Erythroblast (primary cell): ENCODE measurements at regions not wholly inside any gene's neighbourhood (a gene's known extent, or its start where the extent isn't known, plus 50 kb on each side); places are given as distances from the start of the nearest gene placed in this dataset.

Source experiments
- GATA1 ChIP-seq: IDR thresholded peaks from 2 replicates; pipeline ENCODE4 v1.6.1; 2011; ENCODE audit warnings: low read depth, mild to moderate bottlenecking, control low read depth, low read length, moderate library complexity
- POLR2A ChIP-seq: IDR thresholded peaks from 2 replicates; pipeline ENCODE4 v1.6.1; 2011; ENCODE audit warnings: mild to moderate bottlenecking, low read length

DNA sequence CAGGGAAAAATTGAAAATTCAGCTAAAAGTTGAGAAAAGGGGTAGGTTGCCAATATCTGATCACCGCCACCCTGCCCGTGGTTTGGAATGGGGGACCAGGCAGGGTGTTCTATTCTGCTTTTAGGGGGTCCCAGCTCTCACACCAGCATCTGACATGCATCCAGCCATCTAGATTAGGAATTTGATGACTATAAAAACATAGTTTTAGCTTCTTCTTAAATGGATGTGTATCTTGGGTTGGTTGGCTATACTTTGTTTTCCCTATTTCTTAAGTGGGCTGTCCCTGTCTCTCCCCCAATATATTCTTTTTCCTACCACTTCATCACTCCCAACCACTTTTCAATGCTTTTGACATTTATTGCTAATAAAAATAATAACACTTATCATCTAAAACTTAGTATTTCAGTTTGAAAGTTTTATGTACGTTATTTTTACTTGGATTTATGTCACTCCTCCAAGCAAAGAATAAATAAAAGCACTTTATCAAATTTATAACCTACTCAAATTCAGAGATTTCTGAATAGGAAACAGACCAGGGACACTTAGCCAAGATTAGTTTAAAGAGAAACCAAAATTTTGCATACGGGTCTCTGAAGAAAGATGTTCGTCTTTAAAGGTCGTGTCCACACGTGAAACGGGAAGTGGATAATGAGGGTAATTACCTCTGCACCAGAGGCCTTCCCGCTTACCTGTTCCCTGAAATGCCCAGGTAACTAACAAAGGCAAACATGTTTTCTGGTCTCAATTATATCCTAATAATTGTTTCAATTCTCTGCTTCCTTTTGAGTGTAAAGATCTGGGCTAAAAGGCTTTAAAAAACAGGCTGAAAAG, 233.2 kb upstream of the AUTS2 start:
- TF ChIP-seq POLR2A (no peak), GATA1 (no peak)
